Panc1 (cell line): ENCODE measurements at regions not wholly inside any gene's neighbourhood (a gene's known extent, or its start where the extent isn't known, plus 50 kb on each side); places are given as distances from the start of the nearest gene placed in this dataset.

ENCODE experiments used
- ATAC-seq: fragments of 200-7000 bp; cut with Tn5 transposase; 2 replicates; pipeline ENCODE4 v1.9.1; 2020; ENCODE audit warnings: mild to moderate bottlenecking, moderate library complexity
- BruUV-seq: library from RNA; stranded (reverse); fragments of 400-500 nt; replicated peaks from 2 replicates; lab custom pipeline; 2021; lab: Mats Ljungman, UMichigan
- CTCF ChIA-PET: fragments of 300-600 bp; sonication (Branson Sonifier 250); formaldehyde crosslinking; loops from one replicate; lab custom pipeline; 2022; ENCODE audit warnings: antibody characterized with exemption; lab: Charles Lee
- POLR2A ChIA-PET: fragments of 300-600 bp; sonication (Branson Sonifier 250); formaldehyde crosslinking; loops from one replicate; lab custom pipeline; 2022; ENCODE audit warnings: antibody characterized with exemption; lab: Charles Lee
- DNase-seq: peaks from one replicate; pipeline ENCODE4 v3.0.0-alpha.2; 2010; ENCODE audit warnings: low read depth, low spot score
- H3K27ac ChIP-seq: 2 replicates; pipeline ENCODE4 v1.5.1; 2011; ENCODE audit warnings: mild to moderate bottlenecking, low read length, inconsistent platforms
- H3K27me3 ChIP-seq: fragments of 200-500 bp; sonication (Bioruptor generic); 2 replicates; pipeline ENCODE4 v1.6.0; 2014; ENCODE audit warnings: low read length, inconsistent platforms; ENCODE audit not compliant: control insufficient read depth, insufficient read depth
- H3K36me3 ChIP-seq: fragments of 200-500 bp; sonication (Bioruptor generic); 2 replicates; pipeline ENCODE4 v1.5.1; 2014; ENCODE audit warnings: inconsistent platforms, mild to moderate bottlenecking, low read length, moderate library complexity; ENCODE audit not compliant: control insufficient read depth, insufficient read depth
- H3K4me1 ChIP-seq: 2 replicates; pipeline ENCODE4 v1.5.1; 2011; ENCODE audit warnings: inconsistent platforms, mild to moderate bottlenecking, low read length, moderate library complexity; ENCODE audit not compliant: control insufficient read depth, insufficient read depth
- H3K4me3 ChIP-seq, 2 experiments: 2 replicates each; pipeline ENCODE4 v1.5.1; 2011 to 2012; ENCODE audit warnings: low read depth in 2 of 2, low read length in 2 of 2, mild to moderate bottlenecking in 2 of 2, inconsistent platforms in 1 of 2, moderate library complexity in 1 of 2
- H3K9me3 ChIP-seq: fragments of 200-500 bp; sonication (Bioruptor generic); 2 replicates; pipeline ENCODE4 v1.5.1; 2014; ENCODE audit warnings: low read depth, mild to moderate bottlenecking, inconsistent platforms, low read length, moderate library complexity; ENCODE audit not compliant: control insufficient read depth, insufficient read depth
- CTCF ChIP-seq: fragments of 450-650 bp; IDR thresholded peaks from 2 replicates; pipeline ENCODE4 v1.5.1; 2017; ENCODE audit warnings: mild to moderate bottlenecking
- POLR2AphosphoS5 ChIP-seq: IDR thresholded peaks from 2 replicates; pipeline ENCODE4 v1.6.1; 2012; ENCODE audit warnings: mild to moderate bottlenecking, low read depth, low read length, moderate library complexity
- REST ChIP-seq, 2 experiments: IDR thresholded peaks; 2 replicates each; pipeline ENCODE4 v1.6.1; 2011 to 2012; ENCODE audit warnings: low read depth in 2 of 2, control low read depth in 1 of 2, low read length in 1 of 2, mild to moderate bottlenecking in 1 of 2, moderate library complexity in 1 of 2; ENCODE audit not compliant: insufficient read depth in 1 of 2
- SIN3A ChIP-seq: IDR thresholded peaks from 2 replicates; pipeline ENCODE4 v1.6.1; 2012; ENCODE audit warnings: low read depth, mild to moderate bottlenecking, low read length, moderate library complexity, borderline replicate concordance; ENCODE audit not compliant: insufficient read depth
- TCF7L2 ChIP-seq: IDR thresholded peaks from 2 replicates; pipeline ENCODE4 v1.6.1; 2011; ENCODE audit warnings: mild to moderate bottlenecking, low read depth, low read length, inconsistent platforms
- in situ Hi-C: cut with HindIII; loops from 2 replicates; pipeline ENCODE4 v1.10.0; 2016; ENCODE audit warnings: low sequenced_read_pairs, low pct_unique_long_range_greater_than_20kb
- intact Hi-C: fragments of 100-400 bp; cut with micrococcal nuclease; formaldehyde crosslinking; loops from one replicate; pipeline ENCODE4 v1.10.0; 2022; ENCODE audit not compliant: unreplicated experiment

- in situ Hi-C loops = no loop called here
- intact Hi-C loops = no loop called here
- Histone ChIP-seq H3K4me3 (no peak overlapping the region), H3K27me3 (no peaks in the 10 kb centered on the region), H3K36me3 (no peaks in the 10 kb centered on the region), H3K4me1 (no peaks in the 10 kb centered on the region), H3K27ac (no peak overlapping the region), H3K9me3 (no peaks in the 10 kb centered on the region)
- no TSS peak for BruUV-seq
- POLR2A ChIA-PET = no interaction called here
- no peak for TF ChIP-seq CTCF
- TF ChIP-seq TCF7L2 = no peak
- no peak for TF ChIP-seq SIN3A
- no peak for TF ChIP-seq REST (IDR thresholded peaks at IDR 0.05; ENCODE audit: insufficient read depth in 1 of 2, low read depth in 2 of 2, low read length in 1 of 2)
- TF ChIP-seq POLR2AphosphoS5 = no peak
- ATAC-seq = no peak
- CTCF ChIA-PET = no interaction called here
- DNase-seq = no peak
Measured at GRCh38 chr2:75321599-75321922, 122.2 kb upstream of the TACR1 start.

GRCh38 chr2:75320898-75321598 is 121.7 kb upstream of the TACR1 start:
- ChIA-PET CTCF (no interaction called here), POLR2A (no interaction called here)
- no peak for ATAC-seq
- no TSS peak for BruUV-seq
- Histone ChIP-seq H3K4me3 (no peak overlapping the region), H3K36me3 (no peaks in the 10 kb centered on the region), H3K27ac (no peak overlapping the region), H3K9me3 (no peaks in the 10 kb centered on the region), H3K4me1 (no peaks in the 10 kb centered on the region), H3K27me3 (no peaks in the 10 kb centered on the region)
- DNase-seq = no peak
- no peak for TF ChIP-seq CTCF
- no peak for TF ChIP-seq POLR2AphosphoS5
- TF ChIP-seq REST (IDR thresholded peaks at IDR 0.05; ENCODE audit: insufficient read depth in 1 of 2, low read depth in 2 of 2, low read length in 1 of 2) = no peak
- no peak for TF ChIP-seq TCF7L2
- TF ChIP-seq SIN3A = no peak
- in situ Hi-C loops = no loop called here
- intact Hi-C loops = no loop called here
